ENCODE measurements at regions not wholly inside any gene's neighbourhood (a gene's known extent, or its start where the extent isn't known, plus 50 kb on each side); places are given as distances from the start of the nearest gene placed in this dataset.

DNA sequence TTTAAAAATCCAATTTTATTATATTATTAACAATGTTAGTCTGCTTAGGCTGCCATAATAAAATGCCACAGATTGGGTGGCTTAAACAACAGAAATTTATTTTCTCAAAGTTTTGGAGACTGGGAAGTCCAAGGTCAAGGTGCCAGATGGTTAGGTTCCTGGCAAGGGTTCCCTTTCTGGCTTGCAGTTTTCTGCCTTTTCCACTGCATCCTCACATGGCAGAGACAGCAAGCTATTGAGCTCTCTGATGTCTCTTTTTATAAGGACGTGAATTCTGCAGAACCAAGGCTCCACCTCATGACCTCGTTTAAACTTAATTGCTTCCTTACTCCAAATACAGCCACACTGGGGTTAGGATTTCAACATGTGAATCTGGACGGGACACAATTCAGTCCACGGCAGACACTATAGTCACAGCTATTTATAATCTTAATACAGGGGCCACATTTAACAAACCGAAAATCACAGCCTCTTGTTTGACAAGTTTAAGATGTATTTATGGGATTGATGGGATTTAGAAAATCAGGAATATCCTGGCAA is 174.9 kb upstream of the PUM3 start:
- TF ChIP-seq ZNF19 (tag by site-specific recombination; IDR thresholded peaks at IDR 0.05; ENCODE audit: low read depth) (no peak), OSR2 (tag by site-specific recombination; IDR thresholded peaks at IDR 0.05) (no peak)
- TF ChIP-seq, protein P1, sequence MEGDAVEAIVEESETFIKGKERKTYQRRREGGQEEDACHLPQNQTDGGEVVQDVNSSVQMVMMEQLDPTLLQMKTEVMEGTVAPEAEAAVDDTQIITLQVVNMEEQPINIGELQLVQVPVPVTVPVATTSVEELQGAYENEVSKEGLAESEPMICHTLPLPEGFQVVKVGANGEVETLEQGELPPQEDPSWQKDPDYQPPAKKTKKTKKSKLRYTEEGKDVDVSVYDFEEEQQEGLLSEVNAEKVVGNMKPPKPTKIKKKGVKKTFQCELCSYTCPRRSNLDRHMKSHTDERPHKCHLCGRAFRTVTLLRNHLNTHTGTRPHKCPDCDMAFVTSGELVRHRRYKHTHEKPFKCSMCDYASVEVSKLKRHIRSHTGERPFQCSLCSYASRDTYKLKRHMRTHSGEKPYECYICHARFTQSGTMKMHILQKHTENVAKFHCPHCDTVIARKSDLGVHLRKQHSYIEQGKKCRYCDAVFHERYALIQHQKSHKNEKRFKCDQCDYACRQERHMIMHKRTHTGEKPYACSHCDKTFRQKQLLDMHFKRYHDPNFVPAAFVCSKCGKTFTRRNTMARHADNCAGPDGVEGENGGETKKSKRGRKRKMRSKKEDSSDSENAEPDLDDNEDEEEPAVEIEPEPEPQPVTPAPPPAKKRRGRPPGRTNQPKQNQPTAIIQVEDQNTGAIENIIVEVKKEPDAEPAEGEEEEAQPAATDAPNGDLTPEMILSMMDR (tag by site-specific recombination; IDR thresholded peaks at IDR 0.05) = no peak

All from HEK293 (cell line).